ENCODE measurements at regions not wholly inside any gene's neighbourhood (a gene's known extent, or its start where the extent isn't known, plus 50 kb on each side); places are given as distances from the start of the nearest gene placed in this dataset.

GRCh38 chr13:50514249-50514648 lies 329.2 kb downstream of the DLEU7 start:
- H3K27ac ChIP-seq = no peak overlapping the region
- no peaks in the 10 kb centered on the region for H3K36me3 ChIP-seq
- no peaks in the 10 kb centered on the region for H3K27me3 ChIP-seq
- H3K9me3 ChIP-seq = no peaks in the 10 kb centered on the region
- H3K4me1 ChIP-seq = peaks cover 23% of the 10 kb centered on the region
- H3K4me3 ChIP-seq = no peak overlapping the region
- TF ChIP-seq POLR2AphosphoS5 (IDR thresholded peaks at IDR 0.05; ENCODE audit: insufficient read depth in 1 of 2, low read depth in 1 of 2) = no peak
- TF ChIP-seq, protein P1, sequence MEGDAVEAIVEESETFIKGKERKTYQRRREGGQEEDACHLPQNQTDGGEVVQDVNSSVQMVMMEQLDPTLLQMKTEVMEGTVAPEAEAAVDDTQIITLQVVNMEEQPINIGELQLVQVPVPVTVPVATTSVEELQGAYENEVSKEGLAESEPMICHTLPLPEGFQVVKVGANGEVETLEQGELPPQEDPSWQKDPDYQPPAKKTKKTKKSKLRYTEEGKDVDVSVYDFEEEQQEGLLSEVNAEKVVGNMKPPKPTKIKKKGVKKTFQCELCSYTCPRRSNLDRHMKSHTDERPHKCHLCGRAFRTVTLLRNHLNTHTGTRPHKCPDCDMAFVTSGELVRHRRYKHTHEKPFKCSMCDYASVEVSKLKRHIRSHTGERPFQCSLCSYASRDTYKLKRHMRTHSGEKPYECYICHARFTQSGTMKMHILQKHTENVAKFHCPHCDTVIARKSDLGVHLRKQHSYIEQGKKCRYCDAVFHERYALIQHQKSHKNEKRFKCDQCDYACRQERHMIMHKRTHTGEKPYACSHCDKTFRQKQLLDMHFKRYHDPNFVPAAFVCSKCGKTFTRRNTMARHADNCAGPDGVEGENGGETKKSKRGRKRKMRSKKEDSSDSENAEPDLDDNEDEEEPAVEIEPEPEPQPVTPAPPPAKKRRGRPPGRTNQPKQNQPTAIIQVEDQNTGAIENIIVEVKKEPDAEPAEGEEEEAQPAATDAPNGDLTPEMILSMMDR (IDR thresholded peaks at IDR 0.05) = no peak
- no peak for TF ChIP-seq POLR2A (IDR thresholded peaks at IDR 0.05)
- no peak for DNase-seq (ENCODE audit: extremely low spot score in 2 of 2)
- intact Hi-C loops (cut with DNase I) = no loop called here

GRCh38 chr13:50518131-50518530 lies 325.4 kb downstream of the DLEU7 start:
- H3K27me3 ChIP-seq = no peaks in the 10 kb centered on the region
- H3K4me1 ChIP-seq = peaks cover 27% of the 10 kb centered on the region
- H3K27ac ChIP-seq = no peak overlapping the region
- intact Hi-C loops (cut with DNase I) = no loop called here
- no peak for DNase-seq (ENCODE audit: extremely low spot score in 2 of 2)
- TF ChIP-seq, protein P1 (IDR thresholded peaks at IDR 0.05) = no peak
- TF ChIP-seq POLR2A (IDR thresholded peaks at IDR 0.05) (no peak), POLR2AphosphoS5 (IDR thresholded peaks at IDR 0.05; ENCODE audit: insufficient read depth in 1 of 2, low read depth in 1 of 2) (no peak)
- no peak overlapping the region for H3K4me3 ChIP-seq
- no peaks in the 10 kb centered on the region for H3K36me3 ChIP-seq
- H3K9me3 ChIP-seq = no peaks in the 10 kb centered on the region

DNA sequence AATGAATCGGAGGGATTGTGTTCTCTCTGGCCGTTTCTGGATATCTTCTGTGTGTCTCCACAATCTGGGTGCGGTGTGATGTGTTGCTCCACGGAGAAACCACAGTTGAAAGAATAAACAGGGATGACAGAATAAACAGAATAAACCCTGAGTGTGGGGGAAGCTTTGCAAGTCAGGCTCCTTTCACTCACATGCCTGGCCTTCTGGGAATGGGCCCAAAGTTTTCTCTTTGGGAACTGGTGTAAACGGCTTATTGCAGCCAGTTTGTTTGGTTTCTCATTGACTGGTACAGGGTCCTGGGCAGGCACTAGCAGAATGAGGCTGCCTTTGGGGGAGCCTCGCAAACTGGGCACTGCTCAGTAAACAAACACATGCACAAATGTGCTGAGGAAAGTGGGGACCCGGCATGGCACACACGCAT lies 324.7 kb downstream of the DLEU7 start:
- H3K27ac ChIP-seq = no peak overlapping the region
- intact Hi-C loops (cut with DNase I) = no loop called here
- DNase-seq (ENCODE audit: extremely low spot score in 2 of 2) = no peak
- H3K4me3 ChIP-seq = no peak overlapping the region
- H3K36me3 ChIP-seq = no peaks in the 10 kb centered on the region
- peaks cover 27% of the 10 kb centered on the region for H3K4me1 ChIP-seq
- TF ChIP-seq, protein P1 (IDR thresholded peaks at IDR 0.05) = no peak
- TF ChIP-seq POLR2AphosphoS5 (IDR thresholded peaks at IDR 0.05; ENCODE audit: insufficient read depth in 1 of 2, low read depth in 1 of 2) = no peak
- no peak for TF ChIP-seq POLR2A (IDR thresholded peaks at IDR 0.05)
- H3K9me3 ChIP-seq = no peaks in the 10 kb centered on the region
- no peaks in the 10 kb centered on the region for H3K27me3 ChIP-seq

- no peaks in the 10 kb centered on the region for H3K27me3 ChIP-seq
- H3K4me1 ChIP-seq = peaks cover 30% of the 10 kb centered on the region
- no peak overlapping the region for H3K27ac ChIP-seq
- no peaks in the 10 kb centered on the region for H3K9me3 ChIP-seq
- no peak for DNase-seq (ENCODE audit: extremely low spot score in 2 of 2)
- no peak overlapping the region for H3K4me3 ChIP-seq
- intact Hi-C loops (cut with DNase I) = no loop called here
- TF ChIP-seq POLR2A (IDR thresholded peaks at IDR 0.05) = no peak
- no peak for TF ChIP-seq POLR2AphosphoS5 (IDR thresholded peaks at IDR 0.05; ENCODE audit: insufficient read depth in 1 of 2, low read depth in 1 of 2)
- TF ChIP-seq, protein P1 (IDR thresholded peaks at IDR 0.05) = no peak
- no peaks in the 10 kb centered on the region for H3K36me3 ChIP-seq
Observed at GRCh38 chr13:50519866-50520265, 323.6 kb downstream of the DLEU7 start.

DNA sequence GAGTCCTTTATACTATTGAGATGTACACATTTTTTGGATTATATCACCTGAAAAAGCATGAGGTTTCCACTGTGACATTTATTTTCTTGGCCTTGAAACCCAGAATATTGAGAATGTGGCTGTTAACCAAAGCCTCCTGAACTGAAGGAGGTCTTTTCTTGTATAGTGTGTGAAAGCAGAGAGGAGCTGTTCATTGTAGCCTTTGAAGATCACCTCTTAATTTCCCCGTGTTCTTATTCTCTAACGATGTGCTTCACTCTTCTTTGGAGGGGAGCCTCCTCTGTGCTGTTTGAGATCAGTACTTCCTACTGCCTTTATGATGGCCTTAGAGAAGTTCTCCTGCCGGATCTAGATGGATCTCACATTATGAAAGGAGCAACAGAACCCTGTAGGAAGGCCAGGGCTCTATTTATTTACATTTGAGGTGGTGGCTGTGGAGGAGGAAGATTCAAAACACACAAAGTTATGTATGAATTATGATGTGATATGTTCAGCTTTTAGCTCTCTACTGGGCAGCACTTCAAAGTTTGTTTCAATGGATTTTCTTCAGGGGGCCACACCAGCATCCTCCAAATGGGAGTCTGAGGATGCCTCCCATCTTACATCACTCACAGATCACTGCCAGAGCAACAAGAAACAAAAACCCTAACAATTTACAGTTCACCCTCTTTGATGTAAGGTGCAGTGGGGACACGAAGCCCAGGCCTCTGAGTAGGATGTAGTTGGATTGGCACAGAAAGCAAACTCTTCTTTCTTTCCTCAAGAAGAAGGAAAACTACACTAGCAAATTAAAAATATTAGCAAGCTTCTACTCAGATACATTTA lies 322.3 kb downstream of the DLEU7 start:
- DNase-seq (ENCODE audit: extremely low spot score in 2 of 2) = no peak
- TF ChIP-seq POLR2A (IDR thresholded peaks at IDR 0.05) = no peak
- TF ChIP-seq, protein P1 (IDR thresholded peaks at IDR 0.05) = no peak
- TF ChIP-seq POLR2AphosphoS5 (IDR thresholded peaks at IDR 0.05; ENCODE audit: insufficient read depth in 1 of 2, low read depth in 1 of 2) = no peak
- H3K4me3 ChIP-seq = no peak overlapping the region
- H3K27me3 ChIP-seq = no peaks in the 10 kb centered on the region
- peaks cover 30% of the 10 kb centered on the region for H3K4me1 ChIP-seq
- no peaks in the 10 kb centered on the region for H3K9me3 ChIP-seq
- no peak overlapping the region for H3K27ac ChIP-seq
- no peaks in the 10 kb centered on the region for H3K36me3 ChIP-seq
- intact Hi-C loops (cut with DNase I) = no loop called here

Data from vagina (tissue), 2 donors.